Glutamatergic neuron (in vitro differentiated cells): ENCODE measurements at regions not wholly inside any gene's neighbourhood (a gene's known extent, or its start where the extent isn't known, plus 50 kb on each side); places are given as distances from the start of the nearest gene placed in this dataset.

Experiments used
- DNase-seq: peaks from one replicate; pipeline ENCODE4 v3.0.0; 2022
- H3K27ac Mint-ChIP-seq: one replicate; pipeline ENCODE4 v1.8.0; 2020; ENCODE audit warnings: mild to moderate bottlenecking, mixed read lengths, inconsistent platforms; ENCODE audit not compliant: unreplicated experiment
- H3K27me3 Mint-ChIP-seq: one replicate; pipeline ENCODE4 v1.8.0; 2020; ENCODE audit warnings: mild to moderate bottlenecking, moderate library complexity, mixed read lengths, inconsistent platforms; ENCODE audit not compliant: unreplicated experiment
- H3K36me3 Mint-ChIP-seq: one replicate; pipeline ENCODE4 v1.8.0; 2020; ENCODE audit warnings: mild to moderate bottlenecking, mixed read lengths, inconsistent platforms; ENCODE audit not compliant: unreplicated experiment
- H3K4me1 Mint-ChIP-seq: one replicate; pipeline ENCODE4 v1.8.0; 2020; ENCODE audit warnings: mild to moderate bottlenecking, low read depth, mixed read lengths, inconsistent platforms; ENCODE audit not compliant: unreplicated experiment
- H3K4me3 Mint-ChIP-seq: one replicate; pipeline ENCODE4 v1.8.0; 2020; ENCODE audit warnings: mild to moderate bottlenecking, mixed read lengths, inconsistent platforms; ENCODE audit not compliant: unreplicated experiment
- H3K9me3 Mint-ChIP-seq: one replicate; pipeline ENCODE4 v1.8.0; 2020; ENCODE audit warnings: mild to moderate bottlenecking, moderate library complexity, mixed read lengths, inconsistent platforms; ENCODE audit not compliant: unreplicated experiment
- CTCF ChIP-seq: fragments of 200-600 bp; sonication (generic); IDR thresholded peaks from one replicate; pipeline ENCODE4 v1.5.0; 2021; ENCODE audit not compliant: partially characterized antibody, unreplicated experiment

- H3K4me1 Mint-ChIP-seq = peaks cover 9% of the 10 kb centered on the region
- H3K27ac Mint-ChIP-seq = peak overlapping the region; percentile 93
- peak overlapping the region; percentile 95 for H3K4me3 Mint-ChIP-seq
- peaks cover 8% of the 10 kb centered on the region for H3K9me3 Mint-ChIP-seq
- no peaks in the 10 kb centered on the region for H3K36me3 Mint-ChIP-seq
- peak; percentile 99 for DNase-seq
- no peak for TF ChIP-seq CTCF
- H3K27me3 Mint-ChIP-seq = peaks cover 10% of the 10 kb centered on the region
Measured at GRCh38 chr7:66493235-66494205, 135.2 kb upstream of the KCTD7 start.

- no peaks in the 10 kb centered on the region for H3K36me3 Mint-ChIP-seq
- peaks cover 8% of the 10 kb centered on the region for H3K9me3 Mint-ChIP-seq
- no peak for DNase-seq
- no peak overlapping the region for H3K4me3 Mint-ChIP-seq
- H3K27ac Mint-ChIP-seq = no peak overlapping the region
- no peak for TF ChIP-seq CTCF
- peaks cover 2% of the 10 kb centered on the region for H3K4me1 Mint-ChIP-seq
- H3K27me3 Mint-ChIP-seq = peaks cover 8% of the 10 kb centered on the region
Measured at GRCh38 chr7:66497346-66497745, 131.3 kb upstream of the KCTD7 start.

GRCh38 chr7:66500087-66500486, 128.6 kb upstream of the KCTD7 start:
- peaks cover 2% of the 10 kb centered on the region for H3K4me1 Mint-ChIP-seq
- H3K27me3 Mint-ChIP-seq = peaks cover 4% of the 10 kb centered on the region
- DNase-seq = no peak
- H3K9me3 Mint-ChIP-seq = no peaks in the 10 kb centered on the region
- TF ChIP-seq CTCF = no peak
- H3K27ac Mint-ChIP-seq = peak overlapping the region; percentile 39
- peak overlapping the region; percentile 12 for H3K4me3 Mint-ChIP-seq
- H3K36me3 Mint-ChIP-seq = no peaks in the 10 kb centered on the region

- H3K4me3 Mint-ChIP-seq = no peak overlapping the region
- no peaks in the 10 kb centered on the region for H3K36me3 Mint-ChIP-seq
- no peaks in the 10 kb centered on the region for H3K9me3 Mint-ChIP-seq
- peaks cover 4% of the 10 kb centered on the region for H3K27me3 Mint-ChIP-seq
- H3K27ac Mint-ChIP-seq = no peak overlapping the region
- H3K4me1 Mint-ChIP-seq = peaks cover 2% of the 10 kb centered on the region
- TF ChIP-seq CTCF = no peak
- DNase-seq = no peak
Measured at GRCh38 chr7:66502230-66503035, 126.2 kb upstream of the KCTD7 start.
